Pancreas (tissue), 10 donors: ENCODE measurements at regions not wholly inside any gene's neighbourhood (a gene's known extent, or its start where the extent isn't known, plus 50 kb on each side); places are given as distances from the start of the nearest gene placed in this dataset.
A peak's percentile ranks its signal among the peaks of the same experiment; 100 is the strongest.

Experiments
- ATAC-seq, 4 donors: fragments of 200-7000 bp; cut with Tn5 transposase; one replicate each; pipeline versions ENCODE4 v1.8.0 to v1.9.1; 2020; ENCODE audit warnings: mild to moderate bottlenecking in 4 of 4, moderate library complexity in 4 of 4
- DNase-seq, 6 donors: peaks; one replicate each; pipeline ENCODE4 v3.0.0-alpha.2; 2020
- FAIRE-seq: peaks from 2 replicates; lab custom pipeline; 2012; peaks lifted over from hg19 to GRCh38; lab: Jason Lieb, UNC
- H3K27ac ChIP-seq, 4 donors: fragments of 200-600 bp; sonication (generic); 1 replicate in 3 of 4; 2 replicates in 1 of 4; pipeline versions ENCODE4 v1.5.0 to v1.8.0; 2020
- H3K27me3 ChIP-seq, 4 donors: fragments of 200-600 bp; one replicate each; pipeline ENCODE4 v1.8.0; 2021
- H3K36me3 ChIP-seq, 3 donors: fragments of 200-600 bp; sonication (generic) in 1 of 3; one replicate each; pipeline versions ENCODE4 v1.5.0 to v1.8.0; 2020 to 2021
- H3K4me1 ChIP-seq, 3 donors: fragments of 200-600 bp; one replicate each; pipeline ENCODE4 v1.8.0; 2021
- H3K4me3 ChIP-seq, 4 donors: fragments of 200-600 bp; sonication (generic) in 2 of 4; one replicate each; pipeline versions ENCODE4 v1.5.0 to v1.8.0; 2020 to 2021
- H3K9me3 ChIP-seq, 4 donors: fragments of 200-600 bp; one replicate each; pipeline ENCODE4 v1.8.0; 2021
- WGBS, 2 donors: extraction: QIAGEN DNeasy Blood & Tissue Kit; methylation state at CpG; one replicate each; pipeline ENCODE4 v1.1.7; 2013; 5-methylcytosine and 5-hydroxymethylcytosine counted together
- intact Hi-C, 3 donors: fragments of 100-400 bp; cut with DNase I; formaldehyde crosslinking; loops; one replicate each; pipeline versions ENCODE4 v1.11.1 to v1.14.2; 2022
- TF ChIP-seq, protein P1 (sequence below), 4 donors: fragments of 200-600 bp; sonication (generic) in 3 of 4; IDR thresholded peaks; one replicate each; pipeline versions ENCODE4 v1.5.0 to v1.8.0; 2021; ENCODE audit warnings: antibody characterized with exemption in 4 of 4
- donor health status: healthy with polysubstance abuse.
- donor health status: DM: no; HTN: no; CAD: no; lungs with moderate emphysema.
- donor health status: DM: no; HTN: no; CAD: no.
- donor health status: control.
- donor health status: control.
- donor health status: Bipolar disorder and iron deficiency.
- donor health status: DM: yes; HTN: yes; CAD: no.
- donor health status: DM: no; HTN: no; CAD: no.
- donor health status: DM: no; HTN: no; CAD: no.
- donor health status: DM: yes; HTN: yes; CAD: no.

DNA sequence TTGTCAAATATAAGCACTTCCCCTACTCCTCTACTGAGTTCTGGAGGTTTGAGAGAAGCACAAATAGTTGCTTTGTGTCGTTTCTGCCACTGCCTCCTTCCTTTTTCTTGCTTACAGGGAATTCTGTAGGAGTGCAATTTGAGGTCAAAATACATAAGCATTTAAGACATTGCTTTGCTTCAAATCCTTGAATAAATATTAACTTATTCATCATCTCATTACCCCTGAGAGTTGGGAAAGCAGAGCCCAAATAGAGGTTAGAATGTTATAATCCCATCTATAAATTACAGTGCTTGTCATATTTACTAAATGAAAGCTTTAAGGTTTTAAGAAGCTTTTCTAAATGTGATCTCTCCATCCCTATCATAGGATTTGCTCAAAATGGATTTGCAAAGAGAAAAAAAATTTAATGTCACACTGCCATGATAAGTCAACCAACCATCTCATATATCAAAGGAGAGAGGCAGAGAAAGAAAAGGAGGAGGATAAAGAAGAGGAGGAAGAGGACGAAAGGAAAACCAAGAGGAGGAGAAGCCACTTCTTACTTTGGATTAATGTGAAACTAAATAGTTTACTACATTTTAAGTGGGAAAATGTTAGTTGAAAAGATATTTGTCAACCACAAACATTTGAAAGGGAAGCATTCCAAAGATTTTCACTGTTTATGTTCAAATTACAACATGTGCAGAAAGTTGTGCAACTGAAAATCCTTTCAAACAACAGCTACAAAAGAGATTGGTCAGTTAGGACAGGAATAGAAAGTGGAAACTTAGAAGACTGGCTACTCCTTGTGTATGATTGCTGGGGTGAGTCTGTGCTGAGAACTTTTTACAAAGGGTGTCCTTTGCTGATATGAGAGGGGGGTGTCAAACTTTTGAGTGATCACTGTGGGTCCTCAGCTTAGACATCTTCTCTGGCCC is 277.3 kb upstream of the FN1 start:
- Histone ChIP-seq H3K4me3 (no peak overlapping the region), H3K27me3 (no peaks in the 10 kb centered on the region), H3K4me1 (no peaks in the 10 kb centered on the region), H3K36me3 (no peaks in the 10 kb centered on the region), H3K27ac (no peak overlapping the region), H3K9me3 (no peaks in the 10 kb centered on the region)
- ATAC-seq: peak in 3 of 4 donors; percentile 29 to 56 (median 53)
- WGBS, 2 donors: 21% methylated on average over 2 of the region's 2 CpGs
- FAIRE-seq: no peak
- no peak for DNase-seq
- TF ChIP-seq, protein P1, sequence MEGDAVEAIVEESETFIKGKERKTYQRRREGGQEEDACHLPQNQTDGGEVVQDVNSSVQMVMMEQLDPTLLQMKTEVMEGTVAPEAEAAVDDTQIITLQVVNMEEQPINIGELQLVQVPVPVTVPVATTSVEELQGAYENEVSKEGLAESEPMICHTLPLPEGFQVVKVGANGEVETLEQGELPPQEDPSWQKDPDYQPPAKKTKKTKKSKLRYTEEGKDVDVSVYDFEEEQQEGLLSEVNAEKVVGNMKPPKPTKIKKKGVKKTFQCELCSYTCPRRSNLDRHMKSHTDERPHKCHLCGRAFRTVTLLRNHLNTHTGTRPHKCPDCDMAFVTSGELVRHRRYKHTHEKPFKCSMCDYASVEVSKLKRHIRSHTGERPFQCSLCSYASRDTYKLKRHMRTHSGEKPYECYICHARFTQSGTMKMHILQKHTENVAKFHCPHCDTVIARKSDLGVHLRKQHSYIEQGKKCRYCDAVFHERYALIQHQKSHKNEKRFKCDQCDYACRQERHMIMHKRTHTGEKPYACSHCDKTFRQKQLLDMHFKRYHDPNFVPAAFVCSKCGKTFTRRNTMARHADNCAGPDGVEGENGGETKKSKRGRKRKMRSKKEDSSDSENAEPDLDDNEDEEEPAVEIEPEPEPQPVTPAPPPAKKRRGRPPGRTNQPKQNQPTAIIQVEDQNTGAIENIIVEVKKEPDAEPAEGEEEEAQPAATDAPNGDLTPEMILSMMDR (IDR thresholded peaks at IDR 0.05): no peak
- intact Hi-C loops: no loop called here

DNA sequence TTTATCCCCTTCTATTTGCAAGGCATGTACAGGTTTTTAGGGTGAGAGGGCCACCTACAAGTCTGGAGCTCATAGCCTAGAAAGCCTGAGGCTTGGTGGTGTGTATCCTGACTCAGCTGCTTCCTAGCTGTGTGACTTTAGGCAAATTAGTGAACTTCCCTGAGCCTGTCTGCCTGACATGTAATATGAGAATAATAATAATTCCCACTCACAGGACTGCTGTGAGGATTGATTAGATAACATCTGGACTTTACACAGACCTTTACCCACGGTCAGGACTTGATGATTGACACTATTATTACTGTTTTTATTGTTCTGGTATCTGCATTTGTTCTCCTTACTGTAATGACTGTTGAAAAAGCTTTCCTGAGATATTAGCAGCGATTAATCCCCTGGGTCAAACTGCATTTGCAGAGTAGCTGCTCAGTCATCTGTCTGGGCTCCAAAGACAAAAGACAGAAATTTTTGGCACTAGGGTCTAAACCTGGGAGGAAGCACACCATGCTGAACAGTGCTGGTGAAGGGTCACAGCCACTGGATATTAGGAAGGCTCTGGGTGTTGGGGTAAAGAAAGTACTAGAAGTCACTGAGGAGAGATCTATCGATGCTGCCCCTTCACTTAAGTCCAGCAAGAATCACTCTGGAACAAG is 276.5 kb upstream of the FN1 start:
- no peak for FAIRE-seq
- 26 to 27% methylated on average over 3 of the region's 3 CpGs for WGBS, 2 donors
- no peak for DNase-seq

DNA sequence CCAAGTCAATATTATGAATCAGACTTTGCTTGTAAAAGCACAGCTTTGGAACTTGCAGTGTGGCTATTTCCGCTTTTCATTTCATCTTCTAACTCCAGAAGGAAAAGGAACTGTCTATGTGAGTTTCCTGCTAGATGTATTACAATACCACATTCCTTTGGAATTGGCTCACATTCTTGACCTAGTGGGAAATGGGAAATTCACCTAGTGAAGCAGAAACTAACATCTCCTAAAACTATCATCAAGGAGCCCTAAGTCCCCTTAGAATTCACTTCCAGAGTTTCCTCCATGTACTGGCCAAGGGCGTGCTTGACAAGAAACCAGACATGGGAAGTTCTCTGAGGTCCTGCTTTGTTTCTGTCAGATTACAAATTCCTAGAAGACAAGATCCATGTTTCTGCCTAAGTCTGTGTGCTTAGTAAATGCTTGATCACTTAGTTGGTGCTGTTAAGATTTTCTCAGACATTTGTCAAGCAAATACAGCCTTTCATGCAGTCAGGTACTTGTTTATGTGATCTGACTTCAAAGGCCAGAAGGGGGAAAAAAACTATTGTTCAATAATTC is 275.7 kb upstream of the FN1 start:
- H3K4me3 ChIP-seq: no peak overlapping the region
- 67 to 78% methylated on average over 2 of the region's 2 CpGs for WGBS, 2 donors
- peak in 1 of 4 donors; percentile 29 for ATAC-seq
- no peak for DNase-seq
- no peaks in the 10 kb centered on the region for H3K36me3 ChIP-seq
- TF ChIP-seq, protein P1 (IDR thresholded peaks at IDR 0.05): no peak
- intact Hi-C loops: no loop called here
- no peaks in the 10 kb centered on the region for H3K9me3 ChIP-seq
- no peaks in the 10 kb centered on the region for H3K4me1 ChIP-seq
- no peaks in the 10 kb centered on the region for H3K27me3 ChIP-seq
- no peak for FAIRE-seq
- no peak overlapping the region for H3K27ac ChIP-seq

More for the DNA sequence above, 276.5 kb upstream of the FN1 start:
- Histone ChIP-seq H3K36me3 (no peaks in the 10 kb centered on the region), H3K4me1 (no peaks in the 10 kb centered on the region), H3K27ac (no peak overlapping the region), H3K9me3 (no peaks in the 10 kb centered on the region), H3K4me3 (no peak overlapping the region), H3K27me3 (no peaks in the 10 kb centered on the region)
- intact Hi-C loops: no loop called here
- ATAC-seq: no peak
- TF ChIP-seq, protein P1 (IDR thresholded peaks at IDR 0.05): no peak

GRCh38 chr2:215707608-215708007 is 271.7 kb upstream of the FN1 start:
- Histone ChIP-seq H3K9me3 (no peaks in the 10 kb centered on the region), H3K27me3 (no peaks in the 10 kb centered on the region), H3K27ac (no peak overlapping the region), H3K4me3 (no peak overlapping the region), H3K4me1 (no peaks in the 10 kb centered on the region), H3K36me3 (no peaks in the 10 kb centered on the region)
- intact Hi-C loops: no loop called here
- no peak for DNase-seq
- WGBS, 2 donors: 59 to 70% methylated on average over 7 of the region's 7 CpGs
- FAIRE-seq: no peak
- TF ChIP-seq, protein P1 (IDR thresholded peaks at IDR 0.05): no peak
- ATAC-seq: no peak
